Stimulated activated CD4-positive, alpha-beta T cell treated with anti-CD3 and anti-CD28 coated beads, Interleukin-1b, Interleukin-23, amount 100 ng/mL, for 24 hours (primary cell): ENCODE measurements at regions not wholly inside any gene's neighbourhood (a gene's known extent, or its start where the extent isn't known, plus 50 kb on each side); places are given as distances from the start of the nearest gene placed in this dataset.

ENCODE experiments used
- DNase-seq, 4 experiments: peaks; one replicate each; pipeline ENCODE4 v3.0.0-alpha.2; 2020; ENCODE audit warnings: low read depth in 4 of 4, low spot score in 1 of 4

DNA sequence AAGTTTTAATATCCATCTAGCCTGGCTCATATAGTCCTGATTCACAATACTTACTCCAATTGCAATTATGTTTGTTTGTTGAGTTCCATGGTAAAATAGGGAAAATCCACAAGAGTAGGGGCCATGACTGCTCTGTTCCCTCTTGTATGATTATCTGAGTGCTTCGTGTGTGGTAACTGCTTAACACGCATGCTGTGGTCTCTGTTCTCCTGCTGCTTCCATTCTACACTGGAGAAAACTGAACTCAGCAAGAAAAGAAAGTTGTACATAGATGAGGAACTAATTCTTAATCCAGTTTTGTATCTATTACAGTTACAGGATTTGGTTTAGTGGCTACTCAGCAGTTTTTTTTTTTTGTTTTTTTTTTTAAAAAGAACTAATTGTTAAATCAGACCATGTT lies 223.0 kb upstream of the SATB1 start:
- no peak for DNase-seq

- peak in 1 of 4 experiments; percentile 57 for DNase-seq
These were observed 220.5 kb upstream of the SATB1 start for GRCh38 chr3:18645619-18646018.

- no peak for DNase-seq
These were observed 218.1 kb upstream of the SATB1 start for GRCh38 chr3:18643281-18643680.

DNA sequence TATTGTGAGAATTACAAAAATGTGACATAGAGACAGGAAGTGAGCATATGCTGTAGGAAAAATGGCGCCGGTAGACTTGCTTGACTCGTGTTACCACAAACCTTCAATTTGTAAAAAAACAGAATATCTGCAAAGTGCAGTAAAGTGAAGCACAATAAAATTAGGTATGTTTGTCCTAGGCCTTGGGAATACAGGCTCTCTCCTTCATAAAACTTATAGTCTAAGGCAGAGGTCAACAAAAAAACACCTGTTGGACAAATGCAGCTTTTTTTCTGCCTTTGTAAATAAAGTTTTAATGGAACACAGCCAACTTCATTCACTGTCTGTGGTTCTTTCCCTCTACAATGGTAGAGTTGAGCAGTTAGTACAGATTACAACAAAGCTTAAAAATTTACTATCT lies 216.8 kb upstream of the SATB1 start:
- DNase-seq = no peak

GRCh38 chr3:18635215-18635614 lies 210.1 kb upstream of the SATB1 start:
- no peak for DNase-seq

GRCh38 chr3:18634461-18634860 lies 209.3 kb upstream of the SATB1 start:
- no peak for DNase-seq

GRCh38 chr3:18633002-18633401 lies 207.9 kb upstream of the SATB1 start:
- DNase-seq = no peak

DNA sequence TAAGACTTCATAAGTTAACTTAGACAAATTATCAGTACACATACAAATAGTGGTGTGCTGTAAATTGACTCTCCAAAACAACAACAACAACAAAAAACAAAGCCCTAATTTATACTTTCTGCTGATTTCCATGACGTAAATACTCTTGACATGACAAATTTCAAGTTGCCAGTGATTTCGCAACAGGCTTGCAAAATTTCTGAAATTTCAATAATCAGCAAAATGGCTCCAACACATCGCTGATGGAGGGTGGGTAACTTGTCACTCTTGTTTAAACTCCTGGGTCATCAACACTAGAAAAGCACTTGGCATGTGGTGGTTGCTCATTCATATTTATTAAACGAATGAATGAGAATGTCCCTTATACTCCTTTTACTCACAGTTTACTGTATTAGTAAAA lies 205.2 kb upstream of the SATB1 start:
- DNase-seq = no peak

DNA sequence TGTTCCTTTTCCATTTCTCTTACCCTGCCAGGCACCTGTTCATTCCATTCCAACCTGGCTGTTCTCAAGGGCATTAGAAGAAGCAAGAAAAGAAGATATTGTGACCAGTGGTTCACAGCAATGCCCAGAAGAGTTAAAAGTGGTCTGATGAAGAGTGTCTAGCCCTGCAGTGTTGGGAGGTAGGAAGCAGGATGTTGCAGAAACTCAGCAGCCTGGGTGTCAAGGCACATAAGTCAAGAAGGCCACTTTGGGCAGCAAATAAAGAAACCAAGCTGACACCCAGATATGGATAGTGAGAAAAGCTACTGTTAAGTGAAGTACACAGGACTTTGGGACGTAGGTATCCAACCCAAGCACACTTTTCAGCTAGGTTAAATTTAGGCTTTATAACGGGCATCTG lies 199.9 kb upstream of the SATB1 start:
- DNase-seq = no peak

GRCh38 chr3:18623220-18623619 lies 198.1 kb upstream of the SATB1 start:
- DNase-seq = no peak

DNA sequence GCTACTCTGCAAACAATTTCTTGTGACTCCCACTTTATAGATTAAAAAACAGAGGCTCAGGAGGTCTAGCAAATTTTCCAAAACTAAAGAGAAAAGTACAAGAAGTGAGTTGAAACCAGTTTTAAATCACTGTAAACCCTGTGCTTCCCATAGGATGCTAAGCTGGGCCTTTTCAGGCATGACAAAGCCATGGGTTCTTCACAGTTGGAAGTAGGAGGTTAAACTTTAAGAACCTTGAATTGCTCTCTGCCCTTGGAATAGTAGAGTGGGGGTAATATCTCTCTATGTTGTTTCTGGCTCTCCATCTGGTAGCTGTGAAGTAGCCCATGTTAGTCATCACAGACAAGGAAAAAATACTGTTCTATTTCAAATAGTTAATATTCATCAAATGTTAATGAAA lies 193.6 kb upstream of the SATB1 start:
- no peak for DNase-seq

- DNase-seq = no peak
These were observed 186.9 kb upstream of the SATB1 start for GRCh38 chr3:18611991-18612390.

DNA sequence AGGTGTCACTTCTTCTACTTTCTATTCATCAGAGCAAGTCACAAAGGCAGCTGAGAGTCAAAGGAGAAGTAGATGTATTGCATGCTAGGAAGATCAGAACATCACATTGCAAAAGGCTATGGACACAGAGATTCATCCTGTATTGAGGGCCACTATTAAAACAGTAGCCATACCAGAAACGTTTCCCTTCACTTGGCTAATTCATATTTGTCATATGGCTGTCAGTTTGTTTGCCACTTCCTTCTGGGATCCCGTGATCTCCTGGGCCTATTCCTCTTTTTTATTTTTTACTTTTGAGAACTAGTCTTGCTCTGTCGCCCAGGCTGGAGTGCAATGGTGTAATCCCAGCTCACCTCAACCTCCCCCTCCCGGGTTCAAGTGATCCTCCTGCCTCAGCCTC lies 184.0 kb upstream of the SATB1 start:
- DNase-seq = no peak

DNA sequence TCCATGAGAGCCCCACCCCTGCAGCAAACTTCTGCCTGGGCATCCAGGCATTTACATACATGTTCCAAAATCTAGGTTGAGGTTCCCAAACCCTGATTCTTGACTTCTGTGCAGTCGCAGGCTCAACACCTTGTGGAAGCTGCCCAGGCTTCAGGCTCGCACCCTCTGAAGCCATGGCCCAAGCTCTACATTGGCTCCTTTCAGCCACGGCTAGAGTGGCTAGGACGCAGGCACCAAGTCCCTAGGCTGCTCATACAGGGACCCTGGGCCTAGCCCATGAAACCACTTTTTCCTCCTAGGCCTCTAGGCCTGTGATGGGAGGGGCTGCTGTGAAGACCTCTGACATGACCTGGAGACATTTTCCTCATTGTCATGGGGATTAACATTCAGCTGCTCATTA lies 172.8 kb upstream of the SATB1 start:
- DNase-seq = no peak

DNA sequence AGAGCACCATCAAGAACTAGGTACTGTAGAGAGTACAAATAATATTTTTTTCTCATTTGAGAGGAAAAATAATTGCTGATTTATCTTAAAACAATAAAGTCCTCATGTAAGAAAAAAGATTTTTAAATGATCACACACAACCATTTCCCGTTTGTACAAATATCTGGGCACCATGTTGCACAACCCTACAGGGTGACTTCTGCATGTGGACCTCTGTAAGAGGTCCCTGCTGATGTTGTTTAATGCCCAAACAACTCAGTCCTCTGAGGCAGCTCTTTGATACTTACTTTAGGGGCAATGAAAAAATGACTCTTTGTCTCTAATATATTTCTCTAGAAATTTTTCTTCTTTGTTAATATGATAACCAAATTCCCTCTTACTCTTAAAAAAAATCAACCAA lies 168.1 kb upstream of the SATB1 start:
- no peak for DNase-seq

- DNase-seq = no peak
These were observed 166.0 kb upstream of the SATB1 start for GRCh38 chr3:18591120-18591519.

- no peak for DNase-seq
These were observed 160.9 kb upstream of the SATB1 start for GRCh38 chr3:18586076-18586475.

GRCh38 chr3:18585004-18585968 lies 160.1 kb upstream of the SATB1 start:
- no peak for DNase-seq

GRCh38 chr3:18580268-18580667 lies 155.1 kb upstream of the SATB1 start:
- DNase-seq = no peak

- no peak for DNase-seq
These were observed 154.5 kb upstream of the SATB1 start for GRCh38 chr3:18579661-18580060.

DNA sequence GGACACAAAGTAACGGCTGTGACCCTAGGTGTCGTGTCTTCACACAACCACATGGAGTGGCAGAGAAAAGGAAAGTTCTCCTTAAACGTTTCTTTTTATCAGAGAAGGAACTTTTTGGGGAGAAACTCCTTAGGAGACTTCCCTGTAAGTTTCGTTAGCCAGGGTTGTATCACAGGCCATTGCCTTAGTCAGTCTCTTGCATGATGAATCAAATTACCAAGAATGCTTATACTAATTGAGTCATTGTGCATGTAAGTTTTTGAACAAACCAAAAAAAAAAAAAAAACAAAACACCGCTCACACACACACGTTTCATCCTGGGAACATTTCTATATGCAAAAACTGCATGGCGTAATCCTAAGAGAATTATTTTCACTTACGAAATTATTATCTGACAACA lies 150.4 kb upstream of the SATB1 start:
- DNase-seq = no peak

DNA sequence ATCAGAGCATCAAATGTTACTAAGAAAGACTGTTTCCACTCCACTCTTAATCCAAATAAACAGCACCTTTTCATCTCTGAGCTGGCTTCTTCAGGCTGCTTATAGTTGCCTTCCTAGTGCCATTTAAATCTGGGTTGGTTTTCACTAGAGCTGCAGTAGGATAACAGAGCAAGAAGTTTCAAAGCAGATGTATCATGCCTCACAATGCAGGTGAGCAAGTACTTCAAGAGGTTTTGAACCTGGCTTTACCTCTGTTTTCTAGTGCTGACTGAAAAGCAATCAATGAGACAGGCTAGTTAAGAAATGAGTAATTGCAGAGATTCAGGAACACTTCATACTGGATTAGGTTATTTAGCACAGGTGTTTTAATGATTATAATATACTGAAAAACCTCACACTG lies 147.7 kb upstream of the SATB1 start:
- DNase-seq = no peak

- no peak for DNase-seq
These were observed 142.2 kb upstream of the SATB1 start for GRCh38 chr3:18567293-18567692.
